Activated CD8-positive, alpha-beta memory T cell treated with anti-CD3 and anti-CD28 coated beads for 1 hour (primary cell): ENCODE measurements at regions not wholly inside any gene's neighbourhood (a gene's known extent, or its start where the extent isn't known, plus 50 kb on each side); places are given as distances from the start of the nearest gene placed in this dataset.

Experiments
- DNase-seq, 2 donors: peaks; one replicate each; pipeline ENCODE4 v3.0.0-alpha.2; 2020; ENCODE audit warnings: low read depth in 1 of 2; ENCODE audit errors: extremely low read depth in 1 of 2

DNA sequence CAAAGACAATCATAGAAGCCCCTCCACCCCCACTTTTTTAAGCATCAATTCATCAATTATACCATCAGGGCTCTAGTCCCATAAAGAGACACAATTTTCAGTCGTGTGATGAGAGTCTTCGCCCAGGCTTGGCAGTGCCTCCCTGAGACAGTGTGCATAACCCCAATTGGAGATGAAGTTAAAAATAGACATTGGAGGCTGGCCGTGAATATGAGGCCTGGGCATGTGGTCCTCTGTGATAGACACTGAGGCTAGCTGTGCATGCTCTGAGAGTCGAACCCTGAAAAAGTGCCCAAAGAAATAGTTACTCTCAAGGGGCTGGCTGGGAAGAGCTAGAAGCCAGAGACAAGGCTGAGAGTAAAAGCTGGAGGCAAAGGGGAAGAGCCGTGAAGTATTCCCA lies 248.6 kb upstream of the NR4A3 start:
- no peak for DNase-seq

GRCh38 chr9:99573886-99574285 lies 247.8 kb upstream of the NR4A3 start:
- no peak for DNase-seq

DNA sequence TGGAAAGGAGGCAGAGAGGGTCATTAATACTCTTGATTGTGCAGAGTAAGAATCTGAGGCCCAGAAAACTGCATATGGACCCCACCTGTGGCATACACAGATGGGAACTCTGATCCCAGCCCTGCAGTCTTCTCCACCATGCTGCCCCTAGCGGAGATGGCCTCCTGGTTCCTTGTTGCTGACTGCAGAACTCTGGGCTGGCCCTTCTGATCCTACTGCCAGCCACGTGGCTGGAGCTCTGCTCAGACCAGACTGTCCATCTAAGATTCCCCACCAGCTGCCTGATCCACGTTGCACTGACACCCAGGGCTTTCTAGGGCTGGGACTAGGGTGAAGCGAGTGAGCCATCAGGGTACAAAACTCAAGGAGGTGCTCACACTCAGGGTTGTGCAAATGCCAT lies 245.7 kb upstream of the NR4A3 start:
- DNase-seq = no peak

DNA sequence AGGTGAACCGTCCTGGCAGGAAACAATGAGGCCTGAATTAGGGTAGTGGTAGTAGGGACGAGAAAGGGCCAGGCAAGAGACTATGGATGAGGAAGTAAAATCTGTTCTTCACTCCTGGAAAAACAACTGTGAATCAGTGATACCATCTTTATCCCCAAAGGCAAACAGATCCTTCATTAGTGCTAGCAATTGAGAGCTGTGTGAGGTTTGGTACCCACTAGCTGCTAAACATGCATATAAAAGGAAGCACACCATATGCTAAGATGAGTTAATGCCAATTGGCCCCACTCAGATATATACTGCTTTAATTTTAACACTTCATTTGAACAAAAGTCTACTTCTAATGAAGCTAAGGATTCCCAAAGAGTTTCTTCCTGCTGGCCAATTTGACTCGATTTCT lies 244.8 kb upstream of the NR4A3 start:
- no peak for DNase-seq

DNA sequence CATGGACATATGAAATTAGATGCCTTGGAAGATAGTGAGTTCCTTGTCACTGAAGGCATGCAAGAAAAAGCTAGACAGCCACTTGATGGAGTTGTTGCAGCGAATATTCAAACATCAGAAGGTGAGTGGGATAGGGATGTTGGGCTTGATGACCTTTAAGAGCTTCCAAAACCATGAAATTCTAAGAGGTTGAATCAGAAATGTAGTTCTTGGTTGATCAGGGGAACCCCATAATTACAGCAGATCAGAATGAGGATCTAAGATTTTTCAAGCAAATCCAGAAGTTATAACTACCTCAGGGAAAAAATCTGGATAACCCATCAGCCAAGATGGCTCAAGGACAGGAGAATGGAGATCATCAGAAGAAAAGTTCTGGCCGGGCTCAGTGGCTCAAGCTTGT lies 244.3 kb upstream of the NR4A3 start:
- no peak for DNase-seq

DNA sequence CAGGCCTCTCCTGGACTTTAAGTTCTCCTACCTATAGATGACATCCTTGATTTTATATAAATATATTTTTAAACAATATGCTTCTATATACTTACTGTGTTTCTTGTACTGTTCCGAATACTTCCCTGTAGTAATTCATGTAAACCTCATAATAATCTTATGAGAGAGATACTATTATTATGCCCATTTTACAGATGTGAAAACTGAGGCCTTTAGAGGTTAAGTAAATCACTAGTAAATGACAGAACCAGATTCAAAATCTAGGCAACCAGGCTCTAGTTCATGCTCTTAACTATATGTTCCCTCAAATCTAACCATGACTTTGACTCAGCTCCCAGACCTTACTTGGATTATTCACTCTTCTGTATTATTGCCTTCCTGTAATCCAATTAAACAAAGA lies 243.0 kb upstream of the NR4A3 start:
- no peak for DNase-seq

- DNase-seq = no peak
Measured at GRCh38 chr9:99579964-99580363, 241.7 kb upstream of the NR4A3 start.

DNA sequence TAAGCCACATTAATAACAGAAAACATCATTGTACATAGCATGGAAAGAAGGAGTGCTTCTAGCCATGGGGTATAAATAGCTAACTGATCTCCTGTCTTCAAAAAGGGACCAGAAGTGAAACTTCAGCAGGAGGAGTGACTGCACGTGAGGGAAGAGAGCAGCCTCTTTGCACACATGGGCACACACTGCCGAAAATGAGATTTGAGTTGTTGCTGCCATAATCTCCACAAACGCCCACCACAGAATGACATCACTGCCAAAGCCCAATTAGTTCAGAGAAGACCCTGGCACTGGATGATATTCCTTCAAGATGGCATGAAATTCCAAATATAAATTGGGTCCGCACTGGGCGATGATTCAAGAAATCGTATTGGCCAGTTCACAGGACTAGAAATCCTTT lies 238.9 kb upstream of the NR4A3 start:
- DNase-seq = no peak

DNA sequence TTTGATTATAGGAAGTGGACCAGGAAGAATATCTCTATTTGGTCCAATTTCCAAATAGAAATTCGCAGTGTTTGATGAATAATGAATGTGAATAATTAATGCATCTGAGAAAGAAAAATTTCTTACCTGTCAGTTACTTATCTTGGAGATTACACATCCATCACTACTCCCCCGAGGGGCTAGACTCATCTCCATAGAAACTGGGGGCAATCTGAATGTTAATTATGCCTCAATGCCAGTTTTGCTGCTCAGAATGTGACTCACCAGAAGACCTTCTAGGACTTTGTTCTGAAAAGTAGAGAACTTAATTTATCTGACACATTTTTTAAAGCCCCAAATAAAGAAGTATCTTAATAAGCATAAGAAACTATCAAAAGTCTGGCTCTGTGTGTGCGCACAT lies 233.4 kb upstream of the NR4A3 start:
- no peak for DNase-seq

GRCh38 chr9:99588747-99589146 lies 232.9 kb upstream of the NR4A3 start:
- DNase-seq = no peak

DNA sequence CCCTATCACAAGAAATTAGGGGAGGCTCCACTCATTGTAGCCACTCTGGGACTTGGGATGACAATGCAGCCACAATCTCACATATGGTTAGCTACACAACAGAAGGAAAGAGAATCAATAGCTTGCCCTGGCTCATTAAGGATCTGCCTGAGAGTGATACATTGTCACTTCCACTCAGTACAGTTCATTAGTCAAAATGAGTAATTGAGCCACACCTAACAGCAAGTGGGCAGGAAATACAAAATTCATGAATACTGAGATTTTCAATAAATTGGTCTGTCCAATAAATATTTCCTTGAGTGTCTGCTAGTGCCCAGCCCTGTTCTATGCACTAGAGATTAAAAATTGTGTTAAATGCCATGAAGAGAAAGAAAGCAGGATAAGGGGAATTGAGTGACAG lies 231.3 kb upstream of the NR4A3 start:
- DNase-seq = no peak

DNA sequence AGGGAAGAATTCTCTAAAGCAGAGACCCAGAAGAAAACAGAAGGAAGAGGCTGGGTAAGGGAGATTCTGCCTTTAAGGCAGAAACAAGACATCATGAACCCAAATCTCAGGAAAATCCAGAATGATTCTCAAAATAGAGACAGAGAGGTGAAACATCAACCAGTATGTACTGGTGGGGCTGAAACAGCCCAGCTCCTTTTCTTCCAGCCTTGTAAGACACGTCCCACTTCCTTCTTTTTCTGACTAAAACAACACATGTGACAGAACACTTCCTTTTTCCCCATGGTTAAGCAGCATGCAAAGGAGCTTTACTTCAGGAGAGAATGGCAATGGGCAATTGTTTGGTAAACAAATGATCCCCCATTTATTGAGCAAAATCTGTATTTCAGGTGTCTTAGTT lies 230.8 kb upstream of the NR4A3 start:
- no peak for DNase-seq

GRCh38 chr9:99591770-99592169 lies 229.9 kb upstream of the NR4A3 start:
- no peak for DNase-seq

DNA sequence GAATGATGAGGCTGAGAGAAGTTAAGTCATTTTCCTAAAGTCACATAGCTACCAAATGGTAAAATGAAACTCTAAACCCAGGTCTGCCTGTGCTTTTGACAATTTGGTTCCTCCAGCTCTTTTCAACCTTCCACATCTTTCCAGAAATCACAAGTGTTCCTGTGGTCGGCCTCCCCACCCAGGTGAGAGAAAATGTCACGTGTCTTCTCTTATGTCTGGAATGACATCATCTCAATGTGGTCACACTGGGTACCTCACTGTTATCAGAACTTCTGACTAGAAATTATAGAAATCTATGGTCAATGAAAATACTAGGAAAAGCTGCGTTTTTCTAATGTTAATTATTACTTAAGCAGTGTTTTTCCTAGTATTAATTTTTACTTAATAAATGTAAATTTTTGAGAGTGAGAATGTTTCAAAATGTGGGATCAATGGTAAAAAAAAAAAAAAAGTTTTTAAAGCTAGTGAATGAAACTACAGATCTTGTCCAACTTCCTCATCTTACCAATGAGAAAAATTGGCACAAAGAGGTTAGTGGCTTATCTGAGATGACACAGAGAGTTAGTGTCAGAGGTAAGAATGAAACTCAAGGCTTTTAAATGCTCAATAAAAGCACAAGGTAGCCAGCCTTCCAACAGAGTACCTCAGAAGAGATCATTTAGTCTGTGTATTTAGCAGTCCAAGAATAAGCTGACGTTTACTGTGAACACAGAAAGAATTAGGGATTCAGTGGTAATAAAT lies 228.7 kb upstream of the NR4A3 start:
- DNase-seq = no peak

- no peak for DNase-seq
Measured at GRCh38 chr9:99593610-99594009, 228.1 kb upstream of the NR4A3 start.

DNA sequence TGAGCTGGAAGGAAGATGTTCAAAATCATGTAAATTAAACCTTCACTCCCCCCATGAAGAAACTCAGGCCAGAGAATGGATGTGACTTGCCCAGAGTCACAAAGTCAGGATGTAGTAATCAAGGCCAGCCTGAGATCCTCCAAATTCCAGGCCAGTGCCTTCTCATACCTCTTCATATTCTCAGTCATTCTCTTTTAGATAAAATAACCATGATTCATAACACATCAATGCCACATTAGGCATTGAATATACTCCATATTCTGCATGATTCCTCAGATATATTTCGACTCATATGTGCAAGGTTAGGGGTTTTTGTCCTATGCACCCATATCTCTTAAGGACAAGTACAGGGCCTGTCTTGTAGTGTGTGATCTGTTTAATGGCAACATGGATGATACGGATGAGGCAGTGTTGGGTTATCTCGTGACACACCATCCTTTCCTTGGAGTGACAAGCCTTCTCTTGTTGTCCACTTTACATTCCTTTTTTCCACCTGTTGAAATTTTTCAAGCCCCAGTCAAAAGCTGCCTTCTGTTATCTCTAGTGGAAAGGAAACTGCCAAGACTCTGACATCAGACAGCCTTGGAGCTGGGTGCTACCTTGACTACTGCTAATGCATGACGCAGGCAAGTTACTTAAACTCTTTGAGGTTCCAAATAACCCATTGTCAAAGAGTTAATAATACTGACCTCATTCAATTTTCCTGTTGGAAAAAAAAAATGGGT lies 227.5 kb upstream of the NR4A3 start:
- no peak for DNase-seq

DNA sequence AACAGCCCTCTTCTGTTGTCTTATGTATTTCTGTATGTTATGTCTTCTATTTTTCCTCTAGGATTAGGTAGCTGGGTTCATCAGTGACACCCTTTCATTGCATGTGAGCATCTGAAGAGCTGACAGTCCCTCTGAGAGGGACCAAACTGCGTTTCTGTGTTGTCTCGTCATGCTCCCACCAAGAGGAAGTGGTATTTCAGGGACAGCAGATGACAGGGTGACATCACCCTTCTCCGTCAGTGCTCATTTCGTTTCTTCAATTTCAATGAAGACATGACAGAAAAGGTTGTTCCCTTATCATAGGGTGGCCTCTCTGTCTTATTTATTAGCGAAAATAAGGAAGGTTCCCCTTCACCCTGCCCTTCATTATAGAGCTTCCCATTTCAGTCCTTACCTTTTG lies 225.9 kb upstream of the NR4A3 start:
- no peak for DNase-seq

- DNase-seq = no peak
Measured at GRCh38 chr9:99601571-99602111, 220.0 kb upstream of the NR4A3 start.

DNA sequence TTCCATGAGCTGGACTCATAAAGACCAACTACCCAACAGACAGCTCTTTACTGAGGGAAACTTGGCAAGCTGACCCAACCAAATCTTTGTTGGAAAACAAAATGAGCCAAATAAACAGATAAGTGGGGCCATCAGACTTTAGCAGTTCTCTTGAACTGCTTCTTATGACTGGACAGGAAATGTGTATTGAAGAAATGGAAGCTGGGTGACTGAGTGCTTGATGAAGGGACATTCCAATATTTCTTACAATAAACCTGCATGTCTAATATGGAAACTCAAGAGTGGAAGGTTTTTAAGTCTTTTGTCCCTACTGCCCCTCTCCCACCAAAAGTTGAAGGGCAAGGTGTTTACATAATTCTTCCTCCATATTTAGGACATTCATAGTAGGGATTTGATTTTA lies 218.8 kb upstream of the NR4A3 start:
- DNase-seq = no peak

GRCh38 chr9:99605016-99605743 lies 216.5 kb upstream of the NR4A3 start:
- no peak for DNase-seq

DNA sequence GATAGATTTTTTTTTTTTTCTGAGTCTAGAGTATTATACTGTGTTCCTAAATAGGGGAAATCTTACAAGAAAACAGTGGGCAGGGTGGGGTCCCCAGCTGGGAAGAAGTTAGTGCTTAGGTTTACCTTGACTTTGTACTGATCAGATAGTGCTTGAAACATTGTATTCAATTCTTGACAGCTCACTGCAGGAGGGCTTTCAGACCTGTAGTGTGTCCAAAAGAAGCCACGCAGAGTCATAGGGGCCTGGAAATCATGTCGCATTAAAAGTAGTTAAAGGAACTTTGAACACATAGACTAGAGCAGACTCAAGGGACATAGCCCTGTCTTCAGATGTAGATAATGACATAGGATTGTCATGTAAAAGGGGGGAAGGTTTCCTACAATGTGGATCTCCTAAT lies 215.4 kb upstream of the NR4A3 start:
- DNase-seq = no peak

GRCh38 chr9:99606957-99607356 lies 214.7 kb upstream of the NR4A3 start:
- DNase-seq = no peak
